ENCODE measurements at regions not wholly inside any gene's neighbourhood (a gene's known extent, or its start where the extent isn't known, plus 50 kb on each side); places are given as distances from the start of the nearest gene placed in this dataset.

GRCh38 chrX:99480728-99481127 is 929.3 kb downstream of the PCDH19 start:
- TF ChIP-seq CTCF (IDR thresholded peaks at IDR 0.05) (no peak), POLR2A (IDR thresholded peaks at IDR 0.05) (no peak)

Data from esophagus squamous epithelium (tissue), 4 donors.